ENCODE measurements at regions not wholly inside any gene's neighbourhood (a gene's known extent, or its start where the extent isn't known, plus 50 kb on each side); places are given as distances from the start of the nearest gene placed in this dataset.

- no peak for DNase-seq (ENCODE audit: low read depth, low spot score)
- no peak for TF ChIP-seq CTCF (IDR thresholded peaks at IDR 0.05; ENCODE audit: low read depth, low read length)
- in situ Hi-C loops (cut with HindIII; ENCODE audit: low sequenced_read_pairs), result no loop called here
- no peak overlapping the region for H3K4me3 ChIP-seq (ENCODE audit: low read depth, low read length)
Measured at GRCh38 chr15:94119298-94119811, 112.0 kb upstream of the MCTP2 start.

GRCh38 chr15:94110476-94111130 lies 120.8 kb upstream of the MCTP2 start:
- no peak overlapping the region for H3K4me3 ChIP-seq (ENCODE audit: low read depth, low read length)
- in situ Hi-C loops (cut with HindIII; ENCODE audit: low sequenced_read_pairs), result no loop called here
- DNase-seq (ENCODE audit: low read depth, low spot score), result peak; percentile 10
- no peak for TF ChIP-seq CTCF (IDR thresholded peaks at IDR 0.05; ENCODE audit: low read depth, low read length)

GRCh38 chr15:94107652-94108051 lies 123.7 kb upstream of the MCTP2 start:
- in situ Hi-C loops (cut with HindIII; ENCODE audit: low sequenced_read_pairs), result no loop called here

GRCh38 chr15:94105760-94106159 lies 125.6 kb upstream of the MCTP2 start:
- H3K4me3 ChIP-seq (ENCODE audit: low read depth, low read length), result no peak overlapping the region
- no peak for DNase-seq (ENCODE audit: low read depth, low spot score)
- in situ Hi-C loops (cut with HindIII; ENCODE audit: low sequenced_read_pairs), result no loop called here
- TF ChIP-seq CTCF (IDR thresholded peaks at IDR 0.05; ENCODE audit: low read depth, low read length), result no peak

More at GRCh38 chr15:94107652-94108051, 123.7 kb upstream of the MCTP2 start:
- no peak for TF ChIP-seq CTCF (IDR thresholded peaks at IDR 0.05; ENCODE audit: low read depth, low read length)
- DNase-seq (ENCODE audit: low read depth, low spot score), result no peak
- H3K4me3 ChIP-seq (ENCODE audit: low read depth, low read length), result no peak overlapping the region

GRCh38 chr15:94100863-94101262 lies 130.5 kb upstream of the MCTP2 start:
- no peak for TF ChIP-seq CTCF (IDR thresholded peaks at IDR 0.05; ENCODE audit: low read depth, low read length)
- DNase-seq (ENCODE audit: low read depth, low spot score), result no peak
- in situ Hi-C loops (cut with HindIII; ENCODE audit: low sequenced_read_pairs), result no loop called here

GRCh38 chr15:94099574-94099960 lies 131.8 kb upstream of the MCTP2 start:
- TF ChIP-seq CTCF (IDR thresholded peaks at IDR 0.05; ENCODE audit: low read depth, low read length), result no peak
- in situ Hi-C loops (cut with HindIII; ENCODE audit: low sequenced_read_pairs), result no loop called here
- no peak for DNase-seq (ENCODE audit: low read depth, low spot score)
- H3K4me3 ChIP-seq (ENCODE audit: low read depth, low read length), result no peak overlapping the region

More at GRCh38 chr15:94100863-94101262, 130.5 kb upstream of the MCTP2 start:
- H3K4me3 ChIP-seq (ENCODE audit: low read depth, low read length), result no peak overlapping the region
